ENCODE measurements at regions not wholly inside any gene's neighbourhood (a gene's known extent, or its start where the extent isn't known, plus 50 kb on each side); places are given as distances from the start of the nearest gene placed in this dataset.

- no peak for DNase-seq (ENCODE audit: low read depth, low spot score)
- TF ChIP-seq YY1 (IDR thresholded peaks at IDR 0.05; ENCODE audit: insufficient read depth, insufficient read length) (no peak), SUZ12 (IDR thresholded peaks at IDR 0.05; ENCODE audit: extremely low read depth, insufficient read depth, insufficient read length) (no peak), ZNF274 (IDR thresholded peaks at IDR 0.05; ENCODE audit: low read depth, low read length) (no peak)
- Histone ChIP-seq H3K27me3 (ENCODE audit: insufficient read depth, insufficient read length) (no peaks in the 10 kb centered on the region), H3K36me3 (ENCODE audit: insufficient read depth, insufficient read length, low read length) (no peaks in the 10 kb centered on the region), H3K9me3 (ENCODE audit: insufficient read depth, low read length) (no peaks in the 10 kb centered on the region), H3K4me1 (ENCODE audit: insufficient read depth, insufficient read length) (no peaks in the 10 kb centered on the region), H3K9ac (ENCODE audit: insufficient read length, low read depth) (no peak overlapping the region), H3K4me3 (ENCODE audit: insufficient read length, low read depth) (no peak overlapping the region)
These were observed 792.6 kb downstream of the PLCL1 start for GRCh38 chr2:198596985-198597384.

- H3K9ac ChIP-seq (ENCODE audit: insufficient read length, low read depth), result no peak overlapping the region
- DNase-seq (ENCODE audit: low read depth, low spot score), result no peak
- no peak for TF ChIP-seq ZNF274 (IDR thresholded peaks at IDR 0.05; ENCODE audit: low read depth, low read length)
- TF ChIP-seq SUZ12 (IDR thresholded peaks at IDR 0.05; ENCODE audit: extremely low read depth, insufficient read depth, insufficient read length), result no peak
- no peak for TF ChIP-seq YY1 (IDR thresholded peaks at IDR 0.05; ENCODE audit: insufficient read depth, insufficient read length)
- H3K9me3 ChIP-seq (ENCODE audit: insufficient read depth, low read length), result no peaks in the 10 kb centered on the region
- H3K4me3 ChIP-seq (ENCODE audit: insufficient read length, low read depth), result no peak overlapping the region
- no peaks in the 10 kb centered on the region for H3K36me3 ChIP-seq (ENCODE audit: insufficient read depth, insufficient read length, low read length)
- no peaks in the 10 kb centered on the region for H3K27me3 ChIP-seq (ENCODE audit: insufficient read depth, insufficient read length)
- no peaks in the 10 kb centered on the region for H3K4me1 ChIP-seq (ENCODE audit: insufficient read depth, insufficient read length)
These were observed 791.3 kb downstream of the PLCL1 start for GRCh38 chr2:198595721-198596120.

DNA sequence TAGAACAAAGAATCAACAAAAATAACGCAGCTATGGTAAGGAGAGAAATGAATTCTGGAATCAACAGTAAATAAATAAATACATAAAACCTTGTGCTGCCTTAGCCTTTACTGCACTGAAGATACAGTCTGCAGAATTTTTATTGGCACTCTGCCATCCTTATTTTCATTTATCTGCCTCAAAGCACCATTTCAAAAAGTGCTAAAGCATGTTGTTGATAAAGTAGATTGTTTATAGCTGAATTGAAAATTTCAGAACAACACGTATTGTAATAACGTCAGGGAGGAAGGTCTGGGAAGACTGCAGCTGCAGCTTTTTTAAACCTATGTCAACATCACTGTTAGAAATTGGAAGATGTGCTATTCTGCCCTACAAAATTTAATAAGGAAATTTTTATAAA lies 787.2 kb downstream of the PLCL1 start:
- H3K27me3 ChIP-seq (ENCODE audit: insufficient read depth, insufficient read length), result no peaks in the 10 kb centered on the region
- H3K4me1 ChIP-seq (ENCODE audit: insufficient read depth, insufficient read length), result no peaks in the 10 kb centered on the region
- TF ChIP-seq SUZ12 (IDR thresholded peaks at IDR 0.05; ENCODE audit: extremely low read depth, insufficient read depth, insufficient read length) (no peak), ZNF274 (IDR thresholded peaks at IDR 0.05; ENCODE audit: low read depth, low read length) (no peak), YY1 (IDR thresholded peaks at IDR 0.05; ENCODE audit: insufficient read depth, insufficient read length) (no peak)
- no peaks in the 10 kb centered on the region for H3K9me3 ChIP-seq (ENCODE audit: insufficient read depth, low read length)
- no peak overlapping the region for H3K4me3 ChIP-seq (ENCODE audit: insufficient read length, low read depth)
- no peak for DNase-seq (ENCODE audit: low read depth, low spot score)
- H3K36me3 ChIP-seq (ENCODE audit: insufficient read depth, insufficient read length, low read length), result no peaks in the 10 kb centered on the region
- no peak overlapping the region for H3K9ac ChIP-seq (ENCODE audit: insufficient read length, low read depth)

GRCh38 chr2:198587741-198588140 lies 783.3 kb downstream of the PLCL1 start:
- no peak for DNase-seq (ENCODE audit: low read depth, low spot score)
- Histone ChIP-seq H3K4me1 (ENCODE audit: insufficient read depth, insufficient read length) (no peaks in the 10 kb centered on the region), H3K4me3 (ENCODE audit: insufficient read length, low read depth) (no peak overlapping the region), H3K9ac (ENCODE audit: insufficient read length, low read depth) (no peak overlapping the region), H3K27me3 (ENCODE audit: insufficient read depth, insufficient read length) (no peaks in the 10 kb centered on the region), H3K36me3 (ENCODE audit: insufficient read depth, insufficient read length, low read length) (no peaks in the 10 kb centered on the region), H3K9me3 (ENCODE audit: insufficient read depth, low read length) (no peaks in the 10 kb centered on the region)
- TF ChIP-seq YY1 (IDR thresholded peaks at IDR 0.05; ENCODE audit: insufficient read depth, insufficient read length) (no peak), ZNF274 (IDR thresholded peaks at IDR 0.05; ENCODE audit: low read depth, low read length) (no peak), SUZ12 (IDR thresholded peaks at IDR 0.05; ENCODE audit: extremely low read depth, insufficient read depth, insufficient read length) (no peak)

DNA sequence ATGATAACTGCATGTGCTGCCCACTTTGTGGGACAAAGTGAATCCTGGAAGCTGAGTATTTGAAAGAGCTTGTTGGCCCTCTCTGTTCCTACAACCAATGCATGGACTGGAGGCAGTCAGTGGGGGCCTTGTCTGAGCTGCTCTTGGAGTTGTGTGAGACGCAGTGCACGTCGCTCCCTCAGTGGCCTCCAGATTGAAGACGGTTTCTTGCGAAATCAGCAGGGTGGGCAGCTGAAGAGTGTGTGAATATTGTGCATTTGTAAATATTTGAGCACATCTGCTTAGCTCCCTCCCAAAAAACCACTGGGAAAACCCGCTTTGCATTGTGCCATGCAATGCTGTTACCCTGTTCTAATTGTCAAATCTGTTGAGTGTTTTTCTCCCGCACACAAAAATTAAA lies 782.8 kb downstream of the PLCL1 start:
- no peak overlapping the region for H3K9ac ChIP-seq (ENCODE audit: insufficient read length, low read depth)
- no peak overlapping the region for H3K4me3 ChIP-seq (ENCODE audit: insufficient read length, low read depth)
- DNase-seq (ENCODE audit: low read depth, low spot score), result no peak
- H3K9me3 ChIP-seq (ENCODE audit: insufficient read depth, low read length), result no peaks in the 10 kb centered on the region
- H3K4me1 ChIP-seq (ENCODE audit: insufficient read depth, insufficient read length), result no peaks in the 10 kb centered on the region
- no peaks in the 10 kb centered on the region for H3K36me3 ChIP-seq (ENCODE audit: insufficient read depth, insufficient read length, low read length)
- no peaks in the 10 kb centered on the region for H3K27me3 ChIP-seq (ENCODE audit: insufficient read depth, insufficient read length)
- TF ChIP-seq YY1 (IDR thresholded peaks at IDR 0.05; ENCODE audit: insufficient read depth, insufficient read length) (no peak), ZNF274 (IDR thresholded peaks at IDR 0.05; ENCODE audit: low read depth, low read length) (no peak), SUZ12 (IDR thresholded peaks at IDR 0.05; ENCODE audit: extremely low read depth, insufficient read depth, insufficient read length) (no peak)

DNA sequence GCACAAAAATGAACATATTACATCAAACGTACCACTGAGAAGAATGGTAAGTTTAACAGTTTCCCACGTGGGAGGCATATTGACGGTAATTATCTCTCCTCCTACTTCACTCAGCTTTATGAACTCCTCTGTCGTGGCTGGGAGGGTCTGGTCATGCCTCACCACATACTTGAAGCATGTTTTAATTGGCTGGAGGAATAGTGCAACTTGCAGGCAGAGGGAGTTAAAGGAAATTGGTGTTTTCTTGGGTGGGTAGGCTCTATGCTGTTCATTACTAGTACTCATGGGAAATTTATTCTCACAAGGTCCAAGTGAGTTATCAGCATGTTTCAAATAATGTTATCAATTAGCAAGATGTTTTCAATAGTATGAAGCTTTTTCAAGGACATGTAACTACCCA lies 767.0 kb downstream of the PLCL1 start:
- DNase-seq (ENCODE audit: low read depth, low spot score), result no peak
- Histone ChIP-seq H3K36me3 (ENCODE audit: insufficient read depth, insufficient read length, low read length) (no peaks in the 10 kb centered on the region), H3K9ac (ENCODE audit: insufficient read length, low read depth) (no peak overlapping the region), H3K4me3 (ENCODE audit: insufficient read length, low read depth) (no peak overlapping the region), H3K27me3 (ENCODE audit: insufficient read depth, insufficient read length) (no peaks in the 10 kb centered on the region), H3K4me1 (ENCODE audit: insufficient read depth, insufficient read length) (no peaks in the 10 kb centered on the region), H3K9me3 (ENCODE audit: insufficient read depth, low read length) (no peaks in the 10 kb centered on the region)
- TF ChIP-seq ZNF274 (IDR thresholded peaks at IDR 0.05; ENCODE audit: low read depth, low read length), result no peak
- no peak for TF ChIP-seq YY1 (IDR thresholded peaks at IDR 0.05; ENCODE audit: insufficient read depth, insufficient read length)
- TF ChIP-seq SUZ12 (IDR thresholded peaks at IDR 0.05; ENCODE audit: extremely low read depth, insufficient read depth, insufficient read length), result no peak

- Histone ChIP-seq H3K4me3 (ENCODE audit: insufficient read length, low read depth) (no peak overlapping the region), H3K9me3 (ENCODE audit: insufficient read depth, low read length) (no peaks in the 10 kb centered on the region), H3K9ac (ENCODE audit: insufficient read length, low read depth) (no peak overlapping the region), H3K36me3 (ENCODE audit: insufficient read depth, insufficient read length, low read length) (no peaks in the 10 kb centered on the region), H3K27me3 (ENCODE audit: insufficient read depth, insufficient read length) (no peaks in the 10 kb centered on the region), H3K4me1 (ENCODE audit: insufficient read depth, insufficient read length) (no peaks in the 10 kb centered on the region)
- DNase-seq (ENCODE audit: low read depth, low spot score), result no peak
- TF ChIP-seq YY1 (IDR thresholded peaks at IDR 0.05; ENCODE audit: insufficient read depth, insufficient read length) (no peak), ZNF274 (IDR thresholded peaks at IDR 0.05; ENCODE audit: low read depth, low read length) (no peak), SUZ12 (IDR thresholded peaks at IDR 0.05; ENCODE audit: extremely low read depth, insufficient read depth, insufficient read length) (no peak)
These were observed 753.8 kb downstream of the PLCL1 start for GRCh38 chr2:198558176-198558575.

DNA sequence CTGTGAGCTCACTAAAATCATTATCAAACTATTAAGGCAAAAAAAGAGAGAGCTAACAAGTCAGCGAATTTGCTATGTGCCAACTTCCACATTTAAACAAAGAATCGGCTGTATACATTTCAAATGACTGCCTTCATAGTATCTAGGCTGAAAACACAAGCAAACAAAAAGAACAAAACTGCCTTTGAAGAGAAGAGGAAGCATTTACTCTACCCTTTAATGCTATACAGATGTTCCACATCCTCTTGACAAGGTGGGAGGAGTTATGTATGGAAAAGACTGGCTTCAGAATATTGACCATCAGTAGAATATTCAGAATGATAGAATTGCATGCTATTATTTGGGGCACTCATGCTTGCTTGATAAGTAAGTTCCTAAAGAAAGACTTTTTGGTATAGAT lies 741.7 kb downstream of the PLCL1 start:
- no peak for DNase-seq (ENCODE audit: low read depth, low spot score)
- TF ChIP-seq YY1 (IDR thresholded peaks at IDR 0.05; ENCODE audit: insufficient read depth, insufficient read length) (no peak), SUZ12 (IDR thresholded peaks at IDR 0.05; ENCODE audit: extremely low read depth, insufficient read depth, insufficient read length) (no peak), ZNF274 (IDR thresholded peaks at IDR 0.05; ENCODE audit: low read depth, low read length) (no peak)
- Histone ChIP-seq H3K4me3 (ENCODE audit: insufficient read length, low read depth) (no peak overlapping the region), H3K9ac (ENCODE audit: insufficient read length, low read depth) (no peak overlapping the region), H3K27me3 (ENCODE audit: insufficient read depth, insufficient read length) (no peaks in the 10 kb centered on the region), H3K9me3 (ENCODE audit: insufficient read depth, low read length) (no peaks in the 10 kb centered on the region), H3K36me3 (ENCODE audit: insufficient read depth, insufficient read length, low read length) (no peaks in the 10 kb centered on the region), H3K4me1 (ENCODE audit: insufficient read depth, insufficient read length) (no peaks in the 10 kb centered on the region)
